GM10266 (cell line): ENCODE measurements at regions not wholly inside any gene's neighbourhood (a gene's known extent, or its start where the extent isn't known, plus 50 kb on each side); places are given as distances from the start of the nearest gene placed in this dataset.

Experiments used
- DNase-seq: peaks from one replicate; pipeline ENCODE4 v3.0.0; 2012; ENCODE audit errors: extremely low spot score
- CTCF ChIP-seq: IDR thresholded peaks from 2 replicates; pipeline ENCODE4 v1.5.1; 2012; ENCODE audit warnings: mild to moderate bottlenecking, low read depth; ENCODE audit not compliant: control insufficient read depth, insufficient read depth; ENCODE audit errors: missing control alignments

- DNase-seq, result no peak
- no peak for TF ChIP-seq CTCF
Measured at GRCh38 chr12:127688906-127689428, 578.0 kb upstream of the TMEM132C start.

- TF ChIP-seq CTCF, result no peak
- no peak for DNase-seq
Measured at GRCh38 chr12:127690161-127690560, 576.8 kb upstream of the TMEM132C start.

GRCh38 chr12:127696963-127697362 is 570.0 kb upstream of the TMEM132C start:
- no peak for TF ChIP-seq CTCF
- DNase-seq, result no peak

- no peak for TF ChIP-seq CTCF
- DNase-seq, result no peak
Measured at GRCh38 chr12:127703026-127703425, 563.9 kb upstream of the TMEM132C start.

GRCh38 chr12:127711108-127711507 is 555.9 kb upstream of the TMEM132C start:
- DNase-seq, result no peak
- no peak for TF ChIP-seq CTCF

- TF ChIP-seq CTCF, result no peak
- no peak for DNase-seq
Measured at GRCh38 chr12:127712561-127712960, 554.4 kb upstream of the TMEM132C start.

- TF ChIP-seq CTCF, result no peak
- no peak for DNase-seq
Measured at GRCh38 chr12:127716166-127716565, 550.8 kb upstream of the TMEM132C start.
